Tibial nerve (tissue), 3 donors: ENCODE measurements at regions not wholly inside any gene's neighbourhood (a gene's known extent, or its start where the extent isn't known, plus 50 kb on each side); places are given as distances from the start of the nearest gene placed in this dataset.

Experiments used
- POLR2A ChIP-seq, 2 donors: fragments of 450-650 bp; IDR thresholded peaks; one replicate each; pipeline ENCODE4 v1.6.1; 2017; ENCODE audit warnings: antibody characterized with exemption in 2 of 2, mild to moderate bottlenecking in 2 of 2, moderate library complexity in 2 of 2
- TF ChIP-seq, protein P1 (sequence below), 5 experiments: fragments of 200-600 bp in 3 of 5; fragments of 450-650 bp in 2 of 5; sonication (generic) in 3 of 5; IDR thresholded peaks; one replicate each; pipeline ENCODE4 v1.5.1; 2016 to 2019; ENCODE audit warnings: antibody characterized with exemption in 5 of 5, mild to moderate bottlenecking in 3 of 5, moderate library complexity in 2 of 5

DNA sequence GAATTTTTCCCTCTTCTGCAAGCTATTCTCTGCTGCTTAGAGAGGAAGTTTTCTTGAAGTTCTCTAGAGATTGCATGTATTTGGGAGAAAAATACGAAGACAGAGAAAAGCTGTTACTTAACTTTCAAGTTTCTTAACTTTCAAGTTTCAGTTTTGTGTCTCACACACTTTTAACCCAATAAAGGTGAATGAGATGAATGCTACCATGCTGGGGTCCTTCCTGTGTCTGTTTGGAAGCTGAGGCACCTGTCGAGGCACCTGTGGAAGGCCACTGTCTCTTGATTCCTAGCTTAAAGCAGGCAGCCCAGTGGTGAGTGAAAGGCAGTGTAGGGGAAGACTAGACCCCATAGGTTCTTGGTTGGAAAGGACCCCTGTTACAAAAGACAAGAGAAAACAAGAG is 372.8 kb upstream of the JARID2 start:
- TF ChIP-seq, protein P1, sequence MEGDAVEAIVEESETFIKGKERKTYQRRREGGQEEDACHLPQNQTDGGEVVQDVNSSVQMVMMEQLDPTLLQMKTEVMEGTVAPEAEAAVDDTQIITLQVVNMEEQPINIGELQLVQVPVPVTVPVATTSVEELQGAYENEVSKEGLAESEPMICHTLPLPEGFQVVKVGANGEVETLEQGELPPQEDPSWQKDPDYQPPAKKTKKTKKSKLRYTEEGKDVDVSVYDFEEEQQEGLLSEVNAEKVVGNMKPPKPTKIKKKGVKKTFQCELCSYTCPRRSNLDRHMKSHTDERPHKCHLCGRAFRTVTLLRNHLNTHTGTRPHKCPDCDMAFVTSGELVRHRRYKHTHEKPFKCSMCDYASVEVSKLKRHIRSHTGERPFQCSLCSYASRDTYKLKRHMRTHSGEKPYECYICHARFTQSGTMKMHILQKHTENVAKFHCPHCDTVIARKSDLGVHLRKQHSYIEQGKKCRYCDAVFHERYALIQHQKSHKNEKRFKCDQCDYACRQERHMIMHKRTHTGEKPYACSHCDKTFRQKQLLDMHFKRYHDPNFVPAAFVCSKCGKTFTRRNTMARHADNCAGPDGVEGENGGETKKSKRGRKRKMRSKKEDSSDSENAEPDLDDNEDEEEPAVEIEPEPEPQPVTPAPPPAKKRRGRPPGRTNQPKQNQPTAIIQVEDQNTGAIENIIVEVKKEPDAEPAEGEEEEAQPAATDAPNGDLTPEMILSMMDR (IDR thresholded peaks at IDR 0.05) = no peak
- no peak for TF ChIP-seq POLR2A (IDR thresholded peaks at IDR 0.05)
